H1 (cell line): ENCODE measurements at regions not wholly inside any gene's neighbourhood (a gene's known extent, or its start where the extent isn't known, plus 50 kb on each side); places are given as distances from the start of the nearest gene placed in this dataset.

Experiments used
- CTCF ChIA-PET: fragments of 300-600 bp; sonication (Branson Sonifier 250); formaldehyde crosslinking; loops from one replicate; lab custom pipeline; 2021; ENCODE audit not compliant: partially characterized antibody; lab: Charles Lee
- POLR2A ChIA-PET: fragments of 300-600 bp; sonication (Branson Sonifier 250); formaldehyde crosslinking; loops from one replicate; lab custom pipeline; 2021; ENCODE audit warnings: inconsistent platforms; ENCODE audit not compliant: partially characterized antibody; lab: Charles Lee
- DNase-seq, 2 experiments: peaks; one replicate each; pipeline versions ENCODE4 v3.0.0 to v3.0.0-alpha.2; 2010 to 2022; ENCODE audit warnings: low spot score in 2 of 2, low read depth in 1 of 2, mixed read lengths in 1 of 2
- FAIRE-seq: peaks from 2 replicates; lab custom pipeline; 2011; peaks lifted over from hg19 to GRCh38; lab: Jason Lieb, UNC
- H2AFZ ChIP-seq: 2 replicates; pipeline ENCODE4 v1.8.1; 2012; ENCODE audit warnings: low read length, inconsistent platforms
- H2AK5ac ChIP-seq: 2 replicates; pipeline ENCODE4 v1.6.1; 2013; ENCODE audit warnings: low read depth, low read length
- H2BK120ac ChIP-seq: replicated peaks from 2 replicates; pipeline ENCODE3; 2013; ENCODE audit warnings: low read depth, low read length, inconsistent platforms
- H2BK12ac ChIP-seq: 2 replicates; pipeline ENCODE4 v1.6.1; 2013; ENCODE audit warnings: low read depth, low read length
- H2BK15ac ChIP-seq: 2 replicates; pipeline ENCODE4 v1.6.1; 2013; ENCODE audit warnings: low read length
- H2BK20ac ChIP-seq: 2 replicates; pipeline ENCODE4 v1.6.1; 2013; ENCODE audit warnings: low read length
- H2BK5ac ChIP-seq: 2 replicates; pipeline ENCODE4 v1.6.1; 2013; ENCODE audit warnings: low read depth, low read length
- H3K14ac ChIP-seq: 2 replicates; pipeline ENCODE4 v1.6.1; 2013; ENCODE audit warnings: inconsistent platforms; ENCODE audit not compliant: insufficient read length
- H3K18ac ChIP-seq: 2 replicates; pipeline ENCODE4 v1.6.1; 2013; ENCODE audit warnings: low read length; ENCODE audit errors: extremely low read depth
- H3K23ac ChIP-seq: 2 replicates; pipeline ENCODE4 v1.6.1; 2013; ENCODE audit warnings: inconsistent platforms; ENCODE audit not compliant: insufficient read length
- H3K23me2 ChIP-seq: 2 replicates; pipeline ENCODE4 v1.6.1; 2013; ENCODE audit warnings: low read depth, low read length
- H3K27ac ChIP-seq: 2 replicates; pipeline ENCODE4 v1.6.1; 2011; ENCODE audit warnings: low read depth, low read length, inconsistent platforms
- H3K27me3 ChIP-seq, 4 experiments: replicated peaks in 1 of 4; 1 replicate in 1 of 4; 2 replicates in 3 of 4; pipeline versions ENCODE4 v1.6.1 to v1.8.1; 2011 to 2013; ENCODE audit warnings: low read length in 3 of 4, mild to moderate bottlenecking in 3 of 4, inconsistent platforms in 2 of 4, mixed read lengths in 2 of 4, moderate library complexity in 1 of 4; ENCODE audit not compliant: control insufficient read depth in 3 of 4, insufficient read depth in 3 of 4; ENCODE audit errors: extremely low read depth in 1 of 4
- H3K36me3 ChIP-seq, 4 experiments: 2 replicates each; pipeline versions ENCODE4 v1.6.1 to v1.8.1; 2011 to 2013; ENCODE audit warnings: mild to moderate bottlenecking in 4 of 4, low read length in 3 of 4, moderate library complexity in 2 of 4, control low read depth in 1 of 4, inconsistent platforms in 1 of 4; ENCODE audit not compliant: insufficient read depth in 4 of 4, control insufficient read depth in 2 of 4
- H3K4ac ChIP-seq: replicated peaks from 2 replicates; pipeline ENCODE3; 2013; ENCODE audit warnings: low read length, low read depth, mixed read lengths, inconsistent platforms; ENCODE audit not compliant: insufficient read length
- H3K4me1 ChIP-seq, 4 experiments: replicated peaks in 1 of 4; 1 replicate in 1 of 4; 2 replicates in 3 of 4; pipeline versions ENCODE4 v1.6.1 to v1.8.1; 2011 to 2013; ENCODE audit warnings: low read length in 3 of 4, inconsistent platforms in 2 of 4, mixed read lengths in 1 of 4; ENCODE audit not compliant: insufficient read depth in 4 of 4, control insufficient read depth in 3 of 4
- H3K4me2 ChIP-seq, 2 experiments: 2 replicates each; pipeline versions ENCODE4 v1.6.1 to v1.8.1; 2011 to 2013; ENCODE audit warnings: low read depth in 2 of 2, low read length in 2 of 2, control low read depth in 1 of 2, inconsistent platforms in 1 of 2, mild to moderate bottlenecking in 1 of 2; ENCODE audit not compliant: insufficient read depth in 1 of 2
- H3K4me3 ChIP-seq, 4 experiments: fragments of 200-600, 300-600 bp in 1 of 4; sonication (generic), shearing (Covaris generic), sonication (Bioruptor Twin) in 1 of 4; 2 replicates each; pipeline versions ENCODE4 v1.5.1 to v1.8.1; 2011 to 2016; ENCODE audit warnings: low read length in 4 of 4, low read depth in 3 of 4, control low read depth in 2 of 4, inconsistent platforms in 2 of 4, mild to moderate bottlenecking in 2 of 4, mixed read lengths in 1 of 4, moderate library complexity in 1 of 4; ENCODE audit not compliant: insufficient read depth in 2 of 4; ENCODE audit errors: extremely low read depth in 1 of 4
- H3K56ac ChIP-seq: replicated peaks from 2 replicates; pipeline ENCODE3; 2013; ENCODE audit warnings: low read depth, mild to moderate bottlenecking, mixed read lengths, low read length, inconsistent platforms; ENCODE audit not compliant: insufficient read length
- H3K79me1 ChIP-seq: 2 replicates; pipeline ENCODE4 v1.6.1; 2013; ENCODE audit warnings: low read depth, low read length, control low read depth
- H3K79me2 ChIP-seq, 2 experiments: 2 replicates each; pipeline versions ENCODE4 v1.6.1 to v1.8.1; 2012 to 2013; ENCODE audit warnings: low read length in 2 of 2, mild to moderate bottlenecking in 2 of 2, inconsistent platforms in 1 of 2; ENCODE audit not compliant: insufficient read depth in 2 of 2, control insufficient read depth in 1 of 2
- H3K9ac ChIP-seq, 4 experiments: replicated peaks in 1 of 4; 1 replicate in 1 of 4; 2 replicates in 3 of 4; pipeline versions ENCODE4 v1.6.1 to v1.8.1; 2011 to 2013; ENCODE audit warnings: low read depth in 3 of 4, low read length in 3 of 4, control low read depth in 2 of 4, mild to moderate bottlenecking in 2 of 4, moderate library complexity in 2 of 4, inconsistent platforms in 1 of 4; ENCODE audit errors: extremely low read depth in 1 of 4
- H3K9me3 ChIP-seq, 2 experiments: 2 replicates each; pipeline versions ENCODE4 v1.6.1 to v1.8.1; 2012 to 2013; ENCODE audit warnings: mild to moderate bottlenecking in 2 of 2, moderate library complexity in 2 of 2, control low read depth in 1 of 2, inconsistent platforms in 1 of 2, low read depth in 1 of 2, low read length in 1 of 2, mixed read lengths in 1 of 2; ENCODE audit not compliant: insufficient read depth in 2 of 2
- H4K20me1 ChIP-seq, 2 experiments: replicated peaks in 1 of 2; 2 replicates each; pipeline versions ENCODE3 to v1.8.1; 2011 to 2013; ENCODE audit warnings: inconsistent platforms in 2 of 2, low read length in 2 of 2, mild to moderate bottlenecking in 1 of 2; ENCODE audit not compliant: insufficient read depth in 2 of 2, control insufficient read depth in 1 of 2
- H4K5ac ChIP-seq: 2 replicates; pipeline ENCODE4 v1.6.1; 2013; ENCODE audit warnings: low read length, low read depth, mixed read lengths, inconsistent platforms; ENCODE audit not compliant: insufficient read length
- H4K8ac ChIP-seq: 2 replicates; pipeline ENCODE4 v1.8.0; 2013; ENCODE audit warnings: mild to moderate bottlenecking, moderate library complexity, low read length, inconsistent platforms; ENCODE audit not compliant: insufficient read depth; ENCODE audit errors: extremely low read depth
- H4K91ac ChIP-seq: replicated peaks from 2 replicates; pipeline ENCODE3; 2013; ENCODE audit warnings: low read length, mixed read lengths, inconsistent platforms; ENCODE audit not compliant: insufficient read length
- CBX8 ChIP-seq: fragments of 300-800, 300-1000 bp; sonication (generic); IDR thresholded peaks from 2 replicates; pipeline ENCODE4 v1.7.1; 2016; ENCODE audit warnings: low read depth, low read length, borderline replicate concordance
- EZH2 ChIP-seq: fragments of 200-600 bp; sonication (generic); IDR thresholded peaks from 2 replicates; pipeline ENCODE4 v1.7.1; 2012; ENCODE audit warnings: low read depth, mild to moderate bottlenecking, moderate library complexity, low read length, inconsistent platforms; ENCODE audit not compliant: severe bottlenecking
- HDAC6 ChIP-seq: IDR thresholded peaks from one replicate; pipeline ENCODE4 v1.7.1; 2012; ENCODE audit warnings: low read depth, mild to moderate bottlenecking, inconsistent platforms, low read length, moderate library complexity
- RXRA ChIP-seq: IDR thresholded peaks from 2 replicates; pipeline ENCODE4 v1.6.1; 2011; ENCODE audit warnings: low read depth, mild to moderate bottlenecking, low read length, moderate library complexity; ENCODE audit not compliant: insufficient read depth
- SP4 ChIP-seq: IDR thresholded peaks from 2 replicates; pipeline ENCODE4 v1.6.1; 2012; ENCODE audit warnings: low read length, inconsistent platforms
- SRF ChIP-seq: IDR thresholded peaks from 2 replicates; pipeline ENCODE4 v1.6.1; 2011; ENCODE audit warnings: mild to moderate bottlenecking, low read depth, low read length, moderate library complexity
- WGBS, 2 experiments: shearing (Covaris generic) in 1 of 2; methylation state at CpG; one replicate each; pipeline versions ENCODE4 v1.1.6 to v1.1.7; 2013 to 2015; ENCODE audit warnings: low lambda C conversion rate in 2 of 2, mixed read lengths in 2 of 2, inconsistent platforms in 1 of 2, low coverage in 1 of 2, missing lambda C conversion rate in 1 of 2; ENCODE audit not compliant: insufficient replicate concordance in 2 of 2, insufficient coverage in 1 of 2, insufficient read length in 1 of 2; ENCODE audit errors: extremely low coverage in 1 of 2, missing lambda C conversion rate in 1 of 2; 5-methylcytosine and 5-hydroxymethylcytosine counted together

- Histone ChIP-seq H2AFZ (no peak overlapping the region), H2BK20ac (no peak overlapping the region), H3K9ac (no peak overlapping the region), H2AK5ac (no peak overlapping the region), H3K18ac (no peak overlapping the region), H3K79me2 (no peaks in the 10 kb centered on the region), H2BK15ac (no peak overlapping the region), H2BK12ac (no peak overlapping the region), H3K27ac (no peak overlapping the region), H2BK120ac (no peak overlapping the region), H3K4me1 (no peaks in the 10 kb centered on the region), H3K23ac (no peak overlapping the region), H3K4me3 (no peak overlapping the region), H3K4ac (no peak overlapping the region), H3K79me1 (no peaks in the 10 kb centered on the region), H3K36me3 (no peaks in the 10 kb centered on the region), H2BK5ac (no peak overlapping the region), H3K56ac (no peak overlapping the region), H4K91ac (no peak overlapping the region), H3K23me2 (peaks cover 2% of the 10 kb centered on the region; the same call in 1 of the 2 replicates), H4K5ac (no peak overlapping the region), H3K27me3 (no peaks in the 10 kb centered on the region), H3K9me3 (no peaks in the 10 kb centered on the region), H3K4me2 (no peak overlapping the region), H4K20me1 (peaks cover 0 to 2% of the 10 kb centered on the region in 2 experiments), H3K14ac (no peak overlapping the region), H4K8ac (no peak overlapping the region)
- ChIA-PET CTCF (no interaction called here), POLR2A (no interaction called here)
- FAIRE-seq (no peak), DNase-seq (no peak)
- no peak for TF ChIP-seq RXRA
- TF ChIP-seq EZH2, result no peak
- TF ChIP-seq HDAC6, result no peak
- TF ChIP-seq CBX8, result no peak
- TF ChIP-seq SRF, result no peak
- no peak for TF ChIP-seq SP4
- 81% methylated on average over 3 of the region's 3 CpGs; no CpG with 5 or more reads in 1 of the 2 experiments for WGBS, 2 experiments
Observed at GRCh38 chr3:46135475-46135874, 72.6 kb downstream of the CCR1 start.
